ENCODE measurements at regions not wholly inside any gene's neighbourhood (a gene's known extent, or its start where the extent isn't known, plus 50 kb on each side); places are given as distances from the start of the nearest gene placed in this dataset.

- DNase-seq (ENCODE audit: low spot score) = no peak
- H3K9me3 ChIP-seq = no peaks in the 10 kb centered on the region
- no peak for TF ChIP-seq POLR2A (IDR thresholded peaks at IDR 0.05)
- H3K27me3 ChIP-seq (replicated peaks; ENCODE audit: insufficient read depth) = no peaks in the 10 kb centered on the region
- no peaks in the 10 kb centered on the region for H3K36me3 ChIP-seq
- no peak overlapping the region for H3K27ac ChIP-seq
- H3K4me3 ChIP-seq = no peak overlapping the region
- intact Hi-C loops (cut with DNase I) = no loop called here
- 81% methylated on average over 3 of the region's 3 CpGs for WGBS
- H3K4me1 ChIP-seq (replicated peaks) = no peaks in the 10 kb centered on the region
Observed at GRCh38 chr2:183998041-183998796, 600.1 kb upstream of the ZNF804A start.

- intact Hi-C loops (cut with DNase I) = no loop called here
- H3K4me1 ChIP-seq (replicated peaks) = no peaks in the 10 kb centered on the region
- H3K27ac ChIP-seq = no peak overlapping the region
- H3K27me3 ChIP-seq (replicated peaks; ENCODE audit: insufficient read depth) = no peaks in the 10 kb centered on the region
- H3K9me3 ChIP-seq = no peaks in the 10 kb centered on the region
- TF ChIP-seq POLR2AphosphoS5 (IDR thresholded peaks at IDR 0.05) (no peak), CTCF (IDR thresholded peaks at IDR 0.05) (no peak), POLR2A (IDR thresholded peaks at IDR 0.05) (no peak)
- no peak for DNase-seq (ENCODE audit: low spot score)
- H3K36me3 ChIP-seq = no peaks in the 10 kb centered on the region
- 41% methylated on average over 1 of the region's 1 CpG for WGBS
- no peak overlapping the region for H3K4me3 ChIP-seq
Observed at GRCh38 chr2:183998797-183999190, 599.5 kb upstream of the ZNF804A start.

- H3K27ac ChIP-seq = no peak overlapping the region
- H3K27me3 ChIP-seq (replicated peaks; ENCODE audit: insufficient read depth) = no peaks in the 10 kb centered on the region
- intact Hi-C loops (cut with DNase I) = no loop called here
- TF ChIP-seq POLR2A (IDR thresholded peaks at IDR 0.05) (no peak), POLR2AphosphoS5 (IDR thresholded peaks at IDR 0.05) (no peak), CTCF (IDR thresholded peaks at IDR 0.05) (no peak)
- no peaks in the 10 kb centered on the region for H3K36me3 ChIP-seq
- no peaks in the 10 kb centered on the region for H3K9me3 ChIP-seq
- no peak overlapping the region for H3K4me3 ChIP-seq
- H3K4me1 ChIP-seq (replicated peaks) = no peaks in the 10 kb centered on the region
- 54% methylated on average over 1 of the region's 1 CpG for WGBS
- DNase-seq (ENCODE audit: low spot score) = no peak
Observed at GRCh38 chr2:184004289-184004947, 593.9 kb upstream of the ZNF804A start.

GRCh38 chr2:184004948-184005672, 593.2 kb upstream of the ZNF804A start:
- intact Hi-C loops (cut with DNase I) = no loop called here
- WGBS = 96% methylated on average over 2 of the region's 2 CpGs
- Histone ChIP-seq H3K36me3 (no peaks in the 10 kb centered on the region), H3K27ac (no peak overlapping the region), H3K4me3 (no peak overlapping the region), H3K4me1 (replicated peaks) (no peaks in the 10 kb centered on the region), H3K9me3 (no peaks in the 10 kb centered on the region), H3K27me3 (replicated peaks; ENCODE audit: insufficient read depth) (no peaks in the 10 kb centered on the region)
- DNase-seq (ENCODE audit: low spot score) = no peak
- no peak for TF ChIP-seq CTCF (IDR thresholded peaks at IDR 0.05)
- no peak for TF ChIP-seq POLR2AphosphoS5 (IDR thresholded peaks at IDR 0.05)
- no peak for TF ChIP-seq POLR2A (IDR thresholded peaks at IDR 0.05)

GRCh38 chr2:184006998-184007397, 591.3 kb upstream of the ZNF804A start:
- no peak overlapping the region for H3K4me3 ChIP-seq
- H3K27me3 ChIP-seq (replicated peaks; ENCODE audit: insufficient read depth) = no peaks in the 10 kb centered on the region
- no peaks in the 10 kb centered on the region for H3K4me1 ChIP-seq (replicated peaks)
- no peak for TF ChIP-seq CTCF (IDR thresholded peaks at IDR 0.05)
- no peak for TF ChIP-seq POLR2A (IDR thresholded peaks at IDR 0.05)
- no peak for TF ChIP-seq POLR2AphosphoS5 (IDR thresholded peaks at IDR 0.05)
- no peaks in the 10 kb centered on the region for H3K9me3 ChIP-seq
- H3K27ac ChIP-seq = no peak overlapping the region
- intact Hi-C loops (cut with DNase I) = no loop called here
- H3K36me3 ChIP-seq = no peaks in the 10 kb centered on the region
- no peak for DNase-seq (ENCODE audit: low spot score)
- 50% methylated on average over 1 of the region's 1 CpG for WGBS
